SK-N-MC (cell line): ENCODE measurements at regions not wholly inside any gene's neighbourhood (a gene's known extent, or its start where the extent isn't known, plus 50 kb on each side); places are given as distances from the start of the nearest gene placed in this dataset.

ENCODE experiments used
- EZH2 ChIP-seq: fragments of 200-600 bp; sonication (generic); IDR thresholded peaks from one replicate; pipeline ENCODE4 v1.6.1; 2017; ENCODE audit warnings: antibody characterized with exemption
- FOXP2 ChIP-seq: optimal IDR thresholded peaks from 2 replicates; pipeline ENCODE3; 2011; ENCODE audit warnings: mild to moderate bottlenecking, moderate library complexity; ENCODE audit not compliant: insufficient read depth; ENCODE audit errors: extremely low read length, control extremely low read depth
- POLR2AphosphoS5 ChIP-seq: IDR thresholded peaks from 2 replicates; pipeline ENCODE4 v1.6.1; 2012; ENCODE audit warnings: mild to moderate bottlenecking, low read depth, low read length, borderline replicate concordance

GRCh38 chr12:24349051-24349799 lies 399.8 kb upstream of the SOX5 start:
- TF ChIP-seq EZH2 = no peak
- TF ChIP-seq POLR2AphosphoS5 = no peak
- no peak for TF ChIP-seq FOXP2
